ENCODE measurements at regions not wholly inside any gene's neighbourhood (a gene's known extent, or its start where the extent isn't known, plus 50 kb on each side); places are given as distances from the start of the nearest gene placed in this dataset.

- TF ChIP-seq CTCF (IDR thresholded peaks at IDR 0.05) (no peak), EP300 (IDR thresholded peaks at IDR 0.05; ENCODE audit: low read depth) (no peak)
Observed at GRCh38 chr7:11317766-11318165, 344.1 kb downstream of the PHF14 start.
